ENCODE measurements at regions not wholly inside any gene's neighbourhood (a gene's known extent, or its start where the extent isn't known, plus 50 kb on each side); places are given as distances from the start of the nearest gene placed in this dataset.

GRCh38 chr7:86181474-86181873 lies 462.2 kb upstream of the GRM3 start:
- TF ChIP-seq, protein P1, sequence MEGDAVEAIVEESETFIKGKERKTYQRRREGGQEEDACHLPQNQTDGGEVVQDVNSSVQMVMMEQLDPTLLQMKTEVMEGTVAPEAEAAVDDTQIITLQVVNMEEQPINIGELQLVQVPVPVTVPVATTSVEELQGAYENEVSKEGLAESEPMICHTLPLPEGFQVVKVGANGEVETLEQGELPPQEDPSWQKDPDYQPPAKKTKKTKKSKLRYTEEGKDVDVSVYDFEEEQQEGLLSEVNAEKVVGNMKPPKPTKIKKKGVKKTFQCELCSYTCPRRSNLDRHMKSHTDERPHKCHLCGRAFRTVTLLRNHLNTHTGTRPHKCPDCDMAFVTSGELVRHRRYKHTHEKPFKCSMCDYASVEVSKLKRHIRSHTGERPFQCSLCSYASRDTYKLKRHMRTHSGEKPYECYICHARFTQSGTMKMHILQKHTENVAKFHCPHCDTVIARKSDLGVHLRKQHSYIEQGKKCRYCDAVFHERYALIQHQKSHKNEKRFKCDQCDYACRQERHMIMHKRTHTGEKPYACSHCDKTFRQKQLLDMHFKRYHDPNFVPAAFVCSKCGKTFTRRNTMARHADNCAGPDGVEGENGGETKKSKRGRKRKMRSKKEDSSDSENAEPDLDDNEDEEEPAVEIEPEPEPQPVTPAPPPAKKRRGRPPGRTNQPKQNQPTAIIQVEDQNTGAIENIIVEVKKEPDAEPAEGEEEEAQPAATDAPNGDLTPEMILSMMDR (IDR thresholded peaks at IDR 0.05 in 8 of 11, conservative IDR thresholded peaks at IDR 0.05 in 3 of 11), result no peak
- TF ChIP-seq POLR2AphosphoS5 (IDR thresholded peaks at IDR 0.05) (no peak), POLR2A (IDR thresholded peaks at IDR 0.05) (no peak)

Measured in spleen (tissue), 7 donors.